ENCODE measurements at regions not wholly inside any gene's neighbourhood (a gene's known extent, or its start where the extent isn't known, plus 50 kb on each side); places are given as distances from the start of the nearest gene placed in this dataset.
A peak's percentile ranks its signal among the peaks of the same experiment; 100 is the strongest.
"Not testable (repeated sequence)": the region's sequence is repeated elsewhere in the genome, so short reads cannot be mapped to it uniquely, and the experiment has no call there.

DNA sequence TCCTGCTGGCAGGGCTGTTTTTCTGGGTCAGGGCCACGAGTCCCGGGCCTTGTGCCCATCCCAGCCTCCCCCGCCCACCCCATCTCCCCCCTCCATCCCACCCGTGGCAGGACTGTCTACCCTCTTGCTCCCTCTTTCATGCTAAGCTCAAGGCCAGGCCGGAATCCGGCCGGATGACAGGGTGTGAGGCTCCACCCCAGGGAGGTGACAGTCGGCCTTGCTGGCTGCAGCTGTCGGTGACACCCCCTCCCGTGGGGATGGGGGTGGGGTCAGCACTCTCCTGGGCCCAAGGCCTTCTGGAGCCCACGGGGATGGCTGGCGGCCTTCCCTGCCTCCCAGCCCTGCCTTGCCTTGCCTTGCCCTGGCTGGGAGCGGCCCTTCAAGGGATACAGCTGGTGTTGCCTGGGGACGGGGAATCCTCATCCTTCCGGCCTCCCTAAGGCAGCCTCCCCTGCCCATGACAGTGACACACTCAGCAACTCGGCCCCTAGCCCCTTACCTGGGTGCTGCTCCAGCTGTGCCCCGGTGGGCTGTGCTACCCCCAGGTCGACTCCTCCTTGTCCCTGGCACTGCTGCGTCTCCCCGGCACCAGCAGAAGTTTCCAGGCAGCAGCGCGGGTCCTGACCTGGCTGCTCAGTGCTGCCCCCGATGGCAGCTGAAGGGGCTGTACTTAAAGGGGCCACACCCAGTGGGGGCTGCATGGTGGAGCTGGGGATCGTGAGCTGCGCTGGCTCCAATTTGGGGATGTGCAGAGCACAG lies 303.9 kb downstream of the CCDC74A start:
- DNase-seq (ENCODE audit: insufficient read length) (peak; percentile 42), FAIRE-seq (peak; percentile 9)

DNA sequence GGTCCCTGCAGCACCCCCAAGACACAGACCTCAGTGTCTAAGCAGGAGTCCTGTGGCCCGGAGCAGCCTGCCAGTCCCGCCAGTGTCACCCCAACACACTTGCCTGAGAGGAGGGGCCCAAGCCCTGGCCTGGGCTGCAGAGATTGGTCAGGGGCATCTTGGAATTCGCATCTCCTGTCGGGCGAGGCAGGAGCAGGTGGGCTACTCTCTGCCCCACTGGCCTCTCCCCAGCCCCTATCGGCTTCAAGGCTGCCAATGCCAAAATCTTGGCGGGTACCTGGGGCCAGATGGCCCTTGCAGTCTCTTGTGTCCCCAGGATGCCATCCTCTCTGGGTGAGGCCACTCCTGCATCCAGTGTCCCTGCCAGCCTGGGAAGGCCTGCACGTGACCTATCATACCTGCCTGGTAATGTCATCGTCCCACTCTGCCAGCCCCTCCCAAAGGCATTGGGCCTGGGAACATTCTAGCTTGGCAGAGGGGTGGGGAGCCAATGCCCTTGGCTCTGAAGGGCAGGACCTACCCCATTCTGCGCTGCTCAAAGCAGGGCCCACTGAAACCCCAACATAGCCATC lies 304.6 kb downstream of the CCDC74A start:
- not testable (repeated sequence) for DNase-seq (ENCODE audit: insufficient read length); FAIRE-seq

DNA sequence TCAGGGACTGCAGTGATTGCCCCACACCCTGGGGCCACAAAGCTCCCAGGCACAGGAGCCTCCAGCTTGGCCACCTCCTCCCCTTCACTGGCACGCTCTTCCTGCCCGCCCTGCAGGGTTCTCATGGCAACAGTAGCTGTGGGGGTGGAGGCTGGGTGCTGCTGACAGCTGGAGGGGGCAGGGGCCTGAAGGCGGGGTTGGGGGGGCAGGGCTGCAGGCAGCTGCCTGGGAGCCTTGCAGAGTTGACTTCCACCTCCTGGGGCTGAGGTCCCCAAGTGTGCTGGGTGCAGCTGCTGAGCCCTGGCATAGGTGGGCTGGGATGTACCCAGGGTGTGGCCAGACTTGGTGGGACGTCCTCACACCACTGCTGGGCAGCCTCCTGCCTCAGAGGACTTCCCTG lies 305.2 kb downstream of the CCDC74A start:
- not testable (repeated sequence) for DNase-seq (ENCODE audit: insufficient read length); FAIRE-seq

DNA sequence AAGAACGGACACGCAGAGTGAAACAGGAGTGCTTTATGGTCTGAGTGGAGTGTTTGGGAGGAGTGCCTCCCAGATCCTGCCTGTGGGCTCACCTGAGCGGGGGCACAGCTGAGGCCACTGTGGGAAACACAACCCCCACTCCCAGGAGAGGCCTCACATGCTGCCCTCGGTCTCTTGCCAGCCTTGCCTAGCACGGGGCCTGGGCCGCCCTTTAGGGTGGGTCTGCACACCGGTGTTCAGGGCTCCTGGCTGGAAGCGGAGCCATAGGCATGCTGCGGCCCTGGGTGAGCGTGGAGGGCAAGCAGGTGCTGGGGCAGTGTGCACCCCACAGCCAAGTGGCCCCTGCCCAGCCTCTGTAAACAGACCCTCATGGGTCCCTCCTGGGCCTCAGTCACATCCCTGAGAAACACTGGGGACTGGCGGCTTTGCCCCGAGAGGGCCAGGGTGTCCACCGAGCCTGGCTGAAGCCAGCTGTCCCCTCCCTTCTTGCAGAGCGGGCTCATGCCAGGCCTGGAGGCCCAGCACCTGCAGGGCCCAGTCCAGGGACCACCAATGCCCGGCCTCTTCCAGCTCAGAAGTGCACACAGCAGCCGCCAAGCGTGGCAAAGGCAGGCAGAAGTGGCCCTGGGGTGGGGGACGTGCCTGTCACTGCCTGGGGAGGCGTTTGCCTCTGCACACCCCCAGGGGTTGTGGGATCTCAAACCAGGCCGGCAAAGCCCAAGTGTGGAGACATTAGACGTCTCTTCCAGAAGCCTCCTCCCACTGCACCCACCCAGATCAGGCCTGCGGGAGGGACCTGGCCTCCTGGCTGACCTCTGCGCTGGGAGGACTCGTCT lies 305.9 kb downstream of the CCDC74A start:
- not testable (repeated sequence) for DNase-seq (ENCODE audit: insufficient read length); FAIRE-seq

DNA sequence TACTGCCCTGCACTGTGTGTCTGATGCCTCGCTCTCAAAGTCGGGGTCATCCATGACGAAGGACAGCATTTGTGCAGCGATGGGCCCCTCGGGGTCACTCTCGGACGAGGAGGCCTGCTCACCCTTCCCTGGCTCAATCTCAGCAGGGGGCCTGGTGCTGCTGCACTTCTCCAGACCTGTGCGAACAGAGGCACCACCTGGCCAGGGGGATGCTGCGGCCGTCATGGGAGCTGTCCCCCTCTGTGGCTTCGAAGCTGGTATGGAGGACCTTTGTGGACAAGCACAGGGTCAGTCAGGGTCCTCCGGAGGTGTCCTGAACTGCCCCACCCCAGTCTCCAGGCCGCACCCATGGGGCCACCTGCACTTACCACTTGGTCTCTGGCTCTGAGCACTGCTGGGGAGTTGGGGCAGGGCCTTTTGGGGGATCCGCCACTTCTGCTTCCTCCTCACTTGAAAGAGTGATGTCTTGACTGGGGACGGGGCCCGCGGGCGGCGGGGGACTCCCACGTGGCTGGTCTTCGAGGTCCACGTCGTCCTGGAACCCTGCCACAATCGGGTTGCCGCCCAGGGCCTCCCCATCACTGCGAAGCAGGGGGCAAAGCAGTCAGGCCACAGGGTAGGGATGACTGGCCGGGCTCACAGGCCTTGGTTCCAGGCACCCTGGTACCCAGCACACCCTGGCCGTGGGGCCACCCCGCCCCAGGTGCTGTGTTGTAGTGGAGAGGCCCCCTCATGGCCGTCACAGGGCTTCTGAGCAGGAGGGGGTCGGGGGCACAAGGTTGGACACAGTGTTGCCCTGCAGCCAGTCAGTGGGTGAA lies 306.7 kb downstream of the CCDC74A start:
- not testable (repeated sequence) for FAIRE-seq; DNase-seq (ENCODE audit: insufficient read length)

DNA sequence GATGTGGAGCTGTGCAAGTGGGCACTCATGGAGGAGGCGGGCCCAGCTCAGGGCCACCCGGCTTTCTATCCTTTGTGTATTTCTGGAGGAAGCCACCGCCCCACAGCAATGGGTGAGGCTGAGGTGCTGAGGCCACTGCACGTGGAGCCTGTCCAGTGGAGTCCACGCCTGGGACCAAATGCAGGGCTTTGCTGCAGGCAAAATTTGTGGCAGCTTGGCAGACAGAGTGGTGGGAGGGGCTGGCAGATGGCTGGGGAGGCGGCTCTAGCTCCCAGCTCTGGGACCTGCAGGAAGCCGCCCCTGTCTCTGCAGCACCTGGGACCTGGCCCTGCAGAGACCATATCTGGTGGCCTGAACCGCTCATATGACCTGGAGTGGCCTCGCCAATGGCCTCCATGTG lies 307.3 kb downstream of the CCDC74A start:
- FAIRE-seq, result not testable (repeated sequence)

DNA sequence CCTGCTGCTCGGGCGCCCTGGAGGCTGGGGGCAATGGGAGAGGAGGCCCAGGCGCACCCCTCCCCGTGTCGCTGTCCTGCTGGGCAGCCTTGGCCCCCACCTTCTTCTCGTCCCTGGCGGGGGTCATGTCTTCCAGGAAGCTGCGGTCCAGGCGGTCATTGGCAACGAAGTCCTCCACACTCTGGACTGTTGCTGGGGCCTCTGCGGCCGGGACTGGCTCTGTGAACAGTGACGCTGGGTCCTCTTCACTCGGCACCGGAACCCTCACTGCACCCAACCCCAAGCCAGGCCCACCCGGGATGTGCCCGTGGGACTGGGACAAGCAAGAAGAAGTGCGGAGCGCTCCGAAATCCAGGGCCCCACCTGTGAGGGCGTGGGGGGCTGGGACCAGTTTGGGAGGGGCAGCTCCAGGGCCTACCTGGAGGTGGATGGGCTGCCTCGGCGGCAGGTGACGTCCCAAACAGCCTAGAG lies 308.0 kb downstream of the CCDC74A start:
- FAIRE-seq, result no peak
- no peak for DNase-seq (ENCODE audit: insufficient read length)
- TF ChIP-seq TAF1 (IDR thresholded peaks at IDR 0.05; ENCODE audit: borderline replicate concordance, low read depth, low read length) (no peak), POLR2A (IDR thresholded peaks at IDR 0.05; ENCODE audit: low read depth, low read length) (no peak), POLR2AphosphoS5 (IDR thresholded peaks at IDR 0.05; ENCODE audit: low read depth, low read length) (no peak)

More for the DNA sequence above, 307.3 kb downstream of the CCDC74A start:
- DNase-seq (ENCODE audit: insufficient read length), result not testable (repeated sequence)

DNA sequence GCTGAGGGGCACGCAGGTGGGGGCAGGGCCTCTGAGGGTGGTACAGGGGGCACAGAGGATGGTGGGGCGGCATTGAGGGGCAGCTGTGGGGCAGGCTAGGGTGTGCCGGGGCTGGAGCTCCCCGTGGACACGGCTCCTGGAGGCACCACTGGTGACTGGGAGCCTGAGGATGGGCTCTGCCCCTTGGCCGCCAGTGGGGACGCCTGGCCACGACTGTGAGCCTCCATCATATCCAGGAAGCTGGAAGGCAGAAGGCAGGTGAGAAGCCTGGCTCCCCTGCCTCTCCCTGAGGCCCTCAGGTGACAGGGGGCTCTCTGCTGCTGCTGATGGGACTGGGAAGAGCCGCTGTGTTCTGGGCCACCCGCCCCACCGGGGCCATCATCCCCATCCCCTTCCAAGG lies 308.4 kb downstream of the CCDC74A start:
- DNase-seq (ENCODE audit: insufficient read length); FAIRE-seq: not testable (repeated sequence)

DNA sequence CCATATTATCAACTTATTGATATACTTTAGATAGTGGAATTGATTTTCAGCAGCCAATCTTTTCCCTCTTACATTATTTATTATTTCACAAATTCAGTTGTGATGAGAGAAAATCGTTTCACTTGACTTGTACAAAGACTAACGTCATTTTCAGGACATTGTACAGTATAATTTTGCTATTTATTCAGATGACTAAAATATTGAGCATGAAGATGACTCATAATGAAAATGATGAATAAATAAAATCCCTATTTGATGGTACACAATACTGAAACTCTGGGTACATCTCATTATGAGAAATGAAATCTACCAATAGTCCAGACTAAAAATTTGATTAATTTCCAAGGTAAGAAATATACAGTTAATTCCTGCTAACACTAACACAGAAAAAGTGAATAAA lies 316.4 kb downstream of the CCDC74A start:
- FAIRE-seq; DNase-seq (ENCODE audit: insufficient read length): not testable (repeated sequence)

DNA sequence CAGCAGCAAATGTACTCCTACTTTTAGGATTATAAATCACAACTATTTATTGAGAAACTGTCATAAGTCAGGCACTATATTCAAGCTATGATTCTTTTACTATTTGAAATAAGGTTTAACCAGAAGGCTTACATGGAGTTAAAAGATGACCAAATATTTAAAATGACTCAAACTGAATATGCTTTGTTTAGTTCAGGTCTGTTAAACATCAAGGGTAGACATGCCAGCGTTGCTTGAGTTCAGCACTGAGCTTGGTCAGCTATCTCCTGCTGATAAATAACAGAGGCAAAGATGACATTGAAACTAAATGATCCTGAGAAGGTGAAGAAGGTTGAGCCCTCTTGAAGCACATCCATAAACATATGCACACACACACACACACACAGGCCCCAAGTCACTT lies 305.6 kb downstream of the ANKRD30BL start:
- not testable (repeated sequence) for DNase-seq (ENCODE audit: insufficient read length); FAIRE-seq

DNA sequence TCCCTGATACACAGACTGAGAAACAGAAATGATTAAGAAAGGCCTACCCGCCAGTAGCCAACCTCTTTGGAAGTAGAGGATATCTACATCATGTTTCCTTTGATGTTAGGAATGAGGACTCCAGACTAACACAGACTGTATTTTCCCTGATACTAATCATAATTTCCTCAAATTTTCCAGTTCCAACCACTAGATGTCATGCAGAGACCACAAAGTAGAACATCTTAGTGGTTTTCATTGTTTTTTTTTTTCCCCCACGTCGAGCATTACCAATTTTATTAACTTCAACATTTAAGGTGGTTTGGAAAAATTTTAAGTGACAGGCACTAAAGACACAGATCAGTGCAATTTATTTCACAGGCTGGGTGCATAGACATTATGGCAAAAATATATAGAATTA lies 303.6 kb downstream of the ANKRD30BL start:
- FAIRE-seq; DNase-seq (ENCODE audit: insufficient read length): not testable (repeated sequence)
